Activated CD4-positive, alpha-beta T cell treated with anti-CD3 and anti-CD28 coated beads for 36 hours (primary cell): ENCODE measurements at regions not wholly inside any gene's neighbourhood (a gene's known extent, or its start where the extent isn't known, plus 50 kb on each side); places are given as distances from the start of the nearest gene placed in this dataset.
"Not testable (repeated sequence)": the region's sequence is repeated elsewhere in the genome, so short reads cannot be mapped to it uniquely, and the experiment has no call there.

Experiments
- ATAC-seq: fragments of 200-7000 bp; cut with Tn5 transposase; one replicate; pipeline ENCODE4 v1.10.0; 2021; ENCODE audit warnings: mild to moderate bottlenecking, moderate library complexity
- CTCF ChIA-PET: fragments of 350-600 bp; sonication (Branson Sonifier 250); formaldehyde crosslinking; loops from one replicate; lab custom pipeline; 2021; ENCODE audit warnings: antibody characterized with exemption; lab: Charles Lee
- POLR2A ChIA-PET: fragments of 350-600 bp; sonication (Branson Sonifier 250); formaldehyde crosslinking; loops from one replicate; lab custom pipeline; 2021; ENCODE audit warnings: antibody characterized with exemption, inconsistent platforms; lab: Charles Lee
- DNase-seq: peaks from one replicate; pipeline ENCODE4 v3.0.0-alpha.2; 2020
- H3K27ac Mint-ChIP-seq: one replicate; pipeline ENCODE4 v1.8.0; 2021; ENCODE audit warnings: mixed read lengths
- H3K27me3 Mint-ChIP-seq: one replicate; pipeline ENCODE4 v1.8.0; 2021; ENCODE audit warnings: mixed read lengths
- H3K36me3 Mint-ChIP-seq: one replicate; pipeline ENCODE4 v1.8.0; 2021; ENCODE audit warnings: low read depth, mixed read lengths
- H3K4me1 Mint-ChIP-seq: one replicate; pipeline ENCODE4 v1.8.0; 2021; ENCODE audit warnings: mixed read lengths
- H3K4me3 Mint-ChIP-seq: one replicate; pipeline ENCODE4 v1.8.0; 2021; ENCODE audit warnings: mild to moderate bottlenecking, moderate library complexity, mixed read lengths
- H3K9me3 Mint-ChIP-seq: one replicate; pipeline ENCODE4 v1.8.0; 2021; ENCODE audit warnings: low read depth, mixed read lengths
- intact Hi-C, 2 experiments: fragments of 100-400 bp; cut with DNase I in 1 of 2; cut with micrococcal nuclease in 1 of 2; formaldehyde crosslinking; loops; one replicate each; pipeline versions ENCODE4 v1.14.2 to v1.15.1; 2022 to 2024; cut with DNase I, micrococcal nuclease

- H3K36me3 Mint-ChIP-seq: no peaks in the 10 kb centered on the region
- no peak for DNase-seq
- no peak overlapping the region for H3K4me3 Mint-ChIP-seq
- no peak for ATAC-seq
- no peaks in the 10 kb centered on the region for H3K27me3 Mint-ChIP-seq
- ChIA-PET CTCF (no interaction called here), POLR2A (no interaction called here)
- no peak overlapping the region for H3K27ac Mint-ChIP-seq
- peaks cover 9% of the 10 kb centered on the region for H3K9me3 Mint-ChIP-seq
- intact Hi-C loops: no loop called here
- H3K4me1 Mint-ChIP-seq: no peaks in the 10 kb centered on the region
These were observed 1919.8 kb upstream of the AGA start for GRCh38 chr4:179361978-179362486.

GRCh38 chr4:179365932-179366331 lies 1923.7 kb upstream of the AGA start:
- peaks cover 11% of the 10 kb centered on the region for H3K9me3 Mint-ChIP-seq
- CTCF ChIA-PET, H3K4me1 Mint-ChIP-seq, H3K36me3 Mint-ChIP-seq, H3K27ac Mint-ChIP-seq, ATAC-seq, POLR2A ChIA-PET, H3K4me3 Mint-ChIP-seq, H3K27me3 Mint-ChIP-seq, intact Hi-C loops, DNase-seq: not testable (repeated sequence)

- Mint-ChIP-seq H3K36me3 (no peaks in the 10 kb centered on the region), H3K4me1 (no peaks in the 10 kb centered on the region), H3K27me3 (no peaks in the 10 kb centered on the region), H3K9me3 (peaks cover 13% of the 10 kb centered on the region), H3K27ac (no peak overlapping the region), H3K4me3 (no peak overlapping the region)
- no peak for DNase-seq
- no peak for ATAC-seq
- intact Hi-C loops: no loop called here
- CTCF ChIA-PET: no interaction called here
- POLR2A ChIA-PET: no interaction called here
These were observed 1930.0 kb upstream of the AGA start for GRCh38 chr4:179372242-179372641.

GRCh38 chr4:179372746-179373145 lies 1930.5 kb upstream of the AGA start:
- Mint-ChIP-seq H3K9me3 (peaks cover 13% of the 10 kb centered on the region), H3K4me3 (no peak overlapping the region), H3K36me3 (no peaks in the 10 kb centered on the region), H3K27ac (no peak overlapping the region), H3K27me3 (no peaks in the 10 kb centered on the region), H3K4me1 (no peaks in the 10 kb centered on the region)
- intact Hi-C loops: no loop called here
- CTCF ChIA-PET: no interaction called here
- no peak for DNase-seq
- ATAC-seq: no peak
- POLR2A ChIA-PET: no interaction called here

GRCh38 chr4:179378847-179379246 lies 1936.6 kb upstream of the AGA start:
- DNase-seq, H3K4me1 Mint-ChIP-seq, intact Hi-C loops, CTCF ChIA-PET, H3K4me3 Mint-ChIP-seq, POLR2A ChIA-PET, H3K36me3 Mint-ChIP-seq, H3K27ac Mint-ChIP-seq, ATAC-seq, H3K27me3 Mint-ChIP-seq: not testable (repeated sequence)
- peaks cover 17% of the 10 kb centered on the region for H3K9me3 Mint-ChIP-seq

GRCh38 chr4:179392787-179393186 lies 1950.5 kb upstream of the AGA start:
- Mint-ChIP-seq H3K4me3 (no peak overlapping the region), H3K9me3 (peaks cover 12% of the 10 kb centered on the region)

GRCh38 chr4:179398414-179398813 lies 1956.2 kb upstream of the AGA start:
- H3K27me3 Mint-ChIP-seq: no peaks in the 10 kb centered on the region
- intact Hi-C loops: no loop called here
- no peak for ATAC-seq
- peaks cover 18% of the 10 kb centered on the region for H3K9me3 Mint-ChIP-seq
- no peak for DNase-seq
- H3K27ac Mint-ChIP-seq: no peak overlapping the region
- no peaks in the 10 kb centered on the region for H3K4me1 Mint-ChIP-seq
- no peak overlapping the region for H3K4me3 Mint-ChIP-seq
- no peaks in the 10 kb centered on the region for H3K36me3 Mint-ChIP-seq
- CTCF ChIA-PET: no interaction called here
- POLR2A ChIA-PET: no interaction called here

More at GRCh38 chr4:179392787-179393186, 1950.5 kb upstream of the AGA start:
- Mint-ChIP-seq H3K36me3 (no peaks in the 10 kb centered on the region), H3K27me3 (no peaks in the 10 kb centered on the region), H3K4me1 (no peaks in the 10 kb centered on the region), H3K27ac (no peak overlapping the region)
- POLR2A ChIA-PET: no interaction called here
- ATAC-seq (no peak), DNase-seq (no peak)
- CTCF ChIA-PET: interaction anchor here (0.6 kb wide), 1 partner anchor 843 kb away, joined by 3 read pairs; no protein-coding TSS in a partner anchor
- intact Hi-C loops: no loop called here

- Mint-ChIP-seq H3K36me3 (no peaks in the 10 kb centered on the region), H3K27ac (no peak overlapping the region), H3K27me3 (no peaks in the 10 kb centered on the region), H3K9me3 (peaks cover 20% of the 10 kb centered on the region), H3K4me3 (no peak overlapping the region), H3K4me1 (no peaks in the 10 kb centered on the region)
- intact Hi-C loops: no loop called here
- ChIA-PET CTCF (no interaction called here), POLR2A (no interaction called here)
- ATAC-seq (no peak), DNase-seq (no peak)
These were observed 1957.0 kb upstream of the AGA start for GRCh38 chr4:179399054-179399782.

- ChIA-PET POLR2A (no interaction called here), CTCF (no interaction called here)
- no peaks in the 10 kb centered on the region for H3K4me1 Mint-ChIP-seq
- DNase-seq (no peak), ATAC-seq (no peak)
- H3K27ac Mint-ChIP-seq: no peak overlapping the region
- no peaks in the 10 kb centered on the region for H3K36me3 Mint-ChIP-seq
- H3K27me3 Mint-ChIP-seq: no peaks in the 10 kb centered on the region
- H3K4me3 Mint-ChIP-seq: no peak overlapping the region
- H3K9me3 Mint-ChIP-seq: peaks cover 4% of the 10 kb centered on the region
- intact Hi-C loops: no loop called here
These were observed 1973.0 kb upstream of the AGA start for GRCh38 chr4:179415037-179415846.

- intact Hi-C loops: no loop called here
- no peak overlapping the region for H3K27ac Mint-ChIP-seq
- CTCF ChIA-PET: no interaction called here
- H3K36me3 Mint-ChIP-seq: no peaks in the 10 kb centered on the region
- no peak for DNase-seq
- POLR2A ChIA-PET: no interaction called here
- no peaks in the 10 kb centered on the region for H3K4me1 Mint-ChIP-seq
- no peak overlapping the region for H3K4me3 Mint-ChIP-seq
- H3K27me3 Mint-ChIP-seq: no peaks in the 10 kb centered on the region
- peaks cover 4% of the 10 kb centered on the region for H3K9me3 Mint-ChIP-seq
- no peak for ATAC-seq
These were observed 1973.6 kb upstream of the AGA start for GRCh38 chr4:179415847-179416223.

GRCh38 chr4:179417357-179417756 lies 1975.1 kb upstream of the AGA start:
- Mint-ChIP-seq H3K27me3 (no peaks in the 10 kb centered on the region), H3K27ac (no peak overlapping the region), H3K36me3 (no peaks in the 10 kb centered on the region), H3K9me3 (peaks cover 4% of the 10 kb centered on the region), H3K4me1 (no peaks in the 10 kb centered on the region), H3K4me3 (no peak overlapping the region)
- ChIA-PET POLR2A (no interaction called here), CTCF (no interaction called here)
- no peak for ATAC-seq
- no peak for DNase-seq
- intact Hi-C loops: no loop called here

GRCh38 chr4:179437962-179438361 lies 1995.7 kb upstream of the AGA start:
- Mint-ChIP-seq H3K27me3 (no peaks in the 10 kb centered on the region), H3K27ac (no peak overlapping the region), H3K4me1 (no peaks in the 10 kb centered on the region), H3K9me3 (peaks cover 3% of the 10 kb centered on the region), H3K4me3 (no peak overlapping the region), H3K36me3 (no peaks in the 10 kb centered on the region)
- DNase-seq (no peak), ATAC-seq (no peak)
- intact Hi-C loops: no loop called here
- ChIA-PET CTCF (no interaction called here), POLR2A (no interaction called here)
